ENCODE measurements at regions not wholly inside any gene's neighbourhood (a gene's known extent, or its start where the extent isn't known, plus 50 kb on each side); places are given as distances from the start of the nearest gene placed in this dataset.

DNA sequence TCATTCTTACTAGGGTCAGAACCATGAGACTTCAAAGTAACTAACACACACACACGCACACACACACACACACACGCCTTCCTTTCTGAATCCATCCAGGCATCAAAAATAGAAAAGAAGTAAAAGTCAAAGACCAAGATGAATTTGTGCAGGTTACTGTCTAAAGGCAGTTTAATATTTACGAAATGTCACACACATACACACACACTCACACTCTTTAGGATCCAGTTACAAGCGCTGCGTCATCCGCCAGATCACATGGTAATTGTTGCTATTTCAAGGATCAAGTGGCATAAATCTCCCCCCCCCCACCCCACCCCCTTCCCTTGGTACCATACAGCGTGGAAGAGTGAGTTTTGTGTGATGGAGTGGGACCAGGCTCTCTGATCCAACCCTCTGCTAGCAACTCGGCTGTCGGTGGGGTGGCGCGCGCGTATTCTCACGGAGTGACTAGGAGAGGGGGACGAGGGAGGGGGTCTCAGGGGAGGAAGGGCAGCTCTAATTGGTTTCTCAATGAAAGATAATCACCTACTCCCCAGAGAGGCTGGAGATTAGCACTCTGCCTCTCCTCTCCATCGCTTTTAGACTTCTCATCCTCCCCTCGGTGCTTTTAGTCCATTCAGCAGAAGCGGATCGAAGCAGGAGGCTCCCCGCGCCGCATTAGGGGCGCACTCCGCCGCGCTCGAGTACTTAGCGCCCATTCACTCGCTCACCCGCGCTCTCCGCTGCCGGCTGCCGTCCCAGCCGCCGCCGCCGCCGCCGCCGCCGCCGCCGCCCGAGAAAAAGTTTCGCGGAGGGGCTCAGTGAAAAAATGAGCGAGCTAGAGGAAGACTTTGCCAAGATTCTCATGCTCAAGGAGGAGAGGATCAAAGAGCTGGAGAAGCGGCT, 83.5 kb upstream of the PRKG1 start:
- no peak for TF ChIP-seq SIN3B (IDR thresholded peaks at IDR 0.05; ENCODE audit: low read depth)
- TF ChIP-seq MXI1 (IDR thresholded peaks at IDR 0.05; ENCODE audit: low read depth, low read length): no peak
- no peak for TF ChIP-seq TARDBP (IDR thresholded peaks at IDR 0.05)
- no peak for TF ChIP-seq DACH1 (IDR thresholded peaks at IDR 0.05; ENCODE audit: partially characterized antibody)
- no peak for TF ChIP-seq NFIC (IDR thresholded peaks at IDR 0.05)
- no peak for TF ChIP-seq FOXJ3 (CRISPR knock-in tag; IDR thresholded peaks at IDR 0.05)
- TF ChIP-seq CREB1 (IDR thresholded peaks at IDR 0.05): no peak
- TF ChIP-seq CREB1 (CRISPR knock-in tag; IDR thresholded peaks at IDR 0.05): no peak
- TF ChIP-seq NR4A1 (CRISPR knock-in tag; IDR thresholded peaks at IDR 0.05): no peak
- no peak for TF ChIP-seq NR4A1 (tag; IDR thresholded peaks at IDR 0.05)
